GM18519 (cell line): ENCODE measurements at regions not wholly inside any gene's neighbourhood (a gene's known extent, or its start where the extent isn't known, plus 50 kb on each side); places are given as distances from the start of the nearest gene placed in this dataset.

Experiments
- ATAC-seq: cut with Tn5 transposase; IDR thresholded peaks from one replicate; pipeline ENCODE4 v1.9.1; 2021; ENCODE audit warnings: mild to moderate bottlenecking, moderate library complexity; ENCODE audit not compliant: unreplicated experiment, low FRiP score

- no peak for ATAC-seq
Observed at GRCh38 chr4:137608085-137608484, 75.8 kb upstream of the PCDH18 start.

- ATAC-seq = no peak
Observed at GRCh38 chr4:137602436-137602835, 70.1 kb upstream of the PCDH18 start.

GRCh38 chr4:137601934-137602333, 69.6 kb upstream of the PCDH18 start:
- ATAC-seq = no peak

- no peak for ATAC-seq
Observed at GRCh38 chr4:137599734-137600133, 67.4 kb upstream of the PCDH18 start.

GRCh38 chr4:137597752-137598430, 65.6 kb upstream of the PCDH18 start:
- ATAC-seq = no peak

- no peak for ATAC-seq
Observed at GRCh38 chr4:137587796-137588195, 55.5 kb upstream of the PCDH18 start.

- ATAC-seq = no peak
Observed at GRCh38 chr4:137583671-137584070, 51.4 kb upstream of the PCDH18 start.
